CD14-positive monocyte (primary cell): ENCODE measurements at regions not wholly inside any gene's neighbourhood (a gene's known extent, or its start where the extent isn't known, plus 50 kb on each side); places are given as distances from the start of the nearest gene placed in this dataset.
A peak's percentile ranks its signal among the peaks of the same experiment; 100 is the strongest.

Source experiments
- DNase-seq, 3 donors: peaks; one replicate each; pipeline ENCODE4 v3.0.0-alpha.2; 2011 to 2022
- H2AFZ ChIP-seq: 2 replicates; pipeline ENCODE4 v1.6.0; 2012; ENCODE audit warnings: mild to moderate bottlenecking, low read depth, low read length, inconsistent platforms; ENCODE audit not compliant: insufficient read depth, poor library complexity, severe bottlenecking
- H3K27ac ChIP-seq, 2 donors: 1 replicate in 1 of 2; 2 replicates in 1 of 2; pipeline ENCODE4 v1.5.1; 2012 to 2013; ENCODE audit warnings: low read length in 2 of 2, control low read depth in 1 of 2, inconsistent platforms in 1 of 2, low read depth in 1 of 2, mild to moderate bottlenecking in 1 of 2
- H3K27me3 ChIP-seq, 2 donors: one replicate each; pipeline versions ENCODE4 v1.6.0 to v1.6.1; 2011 to 2013; ENCODE audit warnings: low read length in 2 of 2; ENCODE audit not compliant: control insufficient read depth in 2 of 2, insufficient read depth in 2 of 2
- H3K36me3 ChIP-seq, 2 donors: replicated peaks in 1 of 2; 1 replicate in 1 of 2; 2 replicates in 1 of 2; pipeline versions ENCODE4 v1.5.1 to v1.6.1; 2012 to 2013; ENCODE audit warnings: low read length in 2 of 2, control low read depth in 1 of 2, inconsistent platforms in 1 of 2, mild to moderate bottlenecking in 1 of 2; ENCODE audit not compliant: insufficient read depth in 2 of 2, control insufficient read depth in 1 of 2
- H3K4me1 ChIP-seq, 2 donors: 1 replicate in 1 of 2; 2 replicates in 1 of 2; pipeline versions ENCODE4 v1.5.1 to v1.6.1; 2012 to 2013; ENCODE audit warnings: low read length in 2 of 2, control low read depth in 1 of 2, inconsistent platforms in 1 of 2, mild to moderate bottlenecking in 1 of 2, moderate library complexity in 1 of 2; ENCODE audit not compliant: insufficient read depth in 2 of 2, control insufficient read depth in 1 of 2
- H3K4me2 ChIP-seq: replicated peaks from 2 replicates; pipeline ENCODE3; 2012; ENCODE audit warnings: low read length, moderate library complexity, mild to moderate bottlenecking; ENCODE audit not compliant: poor library complexity, severe bottlenecking; ENCODE audit errors: extremely low read depth
- H3K4me3 ChIP-seq, 3 experiments: fragments of 200-600 bp in 1 of 3; sonication (generic) in 1 of 3; replicated peaks in 1 of 3; 1 replicate in 2 of 3; 2 replicates in 1 of 3; pipeline ENCODE4 v1.5.1; 2011 to 2013; ENCODE audit warnings: low read length in 3 of 3, mild to moderate bottlenecking in 3 of 3, control low read depth in 2 of 3, low read depth in 2 of 3, inconsistent platforms in 1 of 3, moderate library complexity in 1 of 3
- H3K79me2 ChIP-seq: 2 replicates; pipeline ENCODE4 v1.6.0; 2012; ENCODE audit warnings: mild to moderate bottlenecking, control low read depth, inconsistent platforms, low read length, moderate library complexity; ENCODE audit not compliant: insufficient read depth
- H3K9ac ChIP-seq: 2 replicates; pipeline ENCODE4 v1.6.0; 2017; ENCODE audit warnings: low read length, mild to moderate bottlenecking; ENCODE audit not compliant: insufficient read depth, poor library complexity, severe bottlenecking
- H3K9me3 ChIP-seq, 2 donors: replicated peaks in 1 of 2; 1 replicate in 1 of 2; 2 replicates in 1 of 2; pipeline versions ENCODE4 v1.5.1 to v1.6.1; 2012 to 2013; ENCODE audit warnings: low read length in 2 of 2, control low read depth in 1 of 2; ENCODE audit not compliant: control insufficient read depth in 1 of 2, insufficient read depth in 1 of 2
- H4K20me1 ChIP-seq: 2 replicates; pipeline ENCODE4 v1.6.0; 2012; ENCODE audit warnings: mild to moderate bottlenecking, low read length, control low read depth, moderate library complexity; ENCODE audit not compliant: insufficient read depth
- H3K27ac Mint-ChIP-seq, 7 donors: one replicate each; pipeline ENCODE4 v1.8.0; 2020; ENCODE audit warnings: mild to moderate bottlenecking in 7 of 7, mixed read lengths in 7 of 7, moderate library complexity in 6 of 7, inconsistent platforms in 2 of 7
- H3K27me3 Mint-ChIP-seq, 3 donors: one replicate each; pipeline ENCODE4 v1.8.0; 2021 to 2022; ENCODE audit warnings: low read depth in 3 of 3, mild to moderate bottlenecking in 3 of 3, mixed read lengths in 3 of 3, moderate library complexity in 3 of 3, inconsistent platforms in 1 of 3
- H3K36me3 Mint-ChIP-seq, 2 donors: one replicate each; pipeline ENCODE4 v1.8.0; 2020; ENCODE audit warnings: mixed read lengths in 2 of 2, inconsistent platforms in 1 of 2, mild to moderate bottlenecking in 1 of 2
- H3K4me1 Mint-ChIP-seq: one replicate; pipeline ENCODE4 v1.8.0; 2020; ENCODE audit warnings: mild to moderate bottlenecking, mixed read lengths
- H3K4me3 Mint-ChIP-seq, 2 donors: one replicate each; pipeline ENCODE4 v1.8.0; 2020; ENCODE audit warnings: mild to moderate bottlenecking in 2 of 2, mixed read lengths in 2 of 2, moderate library complexity in 1 of 2
- H3K9me3 Mint-ChIP-seq, 7 donors: one replicate each; pipeline ENCODE4 v1.8.0; 2020 to 2022; ENCODE audit warnings: mixed read lengths in 7 of 7, mild to moderate bottlenecking in 6 of 7, moderate library complexity in 6 of 7, inconsistent platforms in 2 of 7
- WGBS: methylation state at CpG from one replicate; pipeline ENCODE4 v1.1.5; 2013; ENCODE audit warnings: missing lambda C conversion rate; ENCODE audit not compliant: insufficient coverage; 5-methylcytosine and 5-hydroxymethylcytosine counted together
- intact Hi-C, 2 donors: fragments of 100-400 bp; cut with micrococcal nuclease; formaldehyde crosslinking; loops; one replicate each; pipeline versions ENCODE4 v1.15.0 to v1.15.1; 2023
- TF ChIP-seq, protein P1 (sequence below): fragments of 200-600 bp; IDR thresholded peaks from one replicate; pipeline ENCODE4 v1.8.0; 2022; ENCODE audit warnings: antibody characterized with exemption, mild to moderate bottlenecking

DNA sequence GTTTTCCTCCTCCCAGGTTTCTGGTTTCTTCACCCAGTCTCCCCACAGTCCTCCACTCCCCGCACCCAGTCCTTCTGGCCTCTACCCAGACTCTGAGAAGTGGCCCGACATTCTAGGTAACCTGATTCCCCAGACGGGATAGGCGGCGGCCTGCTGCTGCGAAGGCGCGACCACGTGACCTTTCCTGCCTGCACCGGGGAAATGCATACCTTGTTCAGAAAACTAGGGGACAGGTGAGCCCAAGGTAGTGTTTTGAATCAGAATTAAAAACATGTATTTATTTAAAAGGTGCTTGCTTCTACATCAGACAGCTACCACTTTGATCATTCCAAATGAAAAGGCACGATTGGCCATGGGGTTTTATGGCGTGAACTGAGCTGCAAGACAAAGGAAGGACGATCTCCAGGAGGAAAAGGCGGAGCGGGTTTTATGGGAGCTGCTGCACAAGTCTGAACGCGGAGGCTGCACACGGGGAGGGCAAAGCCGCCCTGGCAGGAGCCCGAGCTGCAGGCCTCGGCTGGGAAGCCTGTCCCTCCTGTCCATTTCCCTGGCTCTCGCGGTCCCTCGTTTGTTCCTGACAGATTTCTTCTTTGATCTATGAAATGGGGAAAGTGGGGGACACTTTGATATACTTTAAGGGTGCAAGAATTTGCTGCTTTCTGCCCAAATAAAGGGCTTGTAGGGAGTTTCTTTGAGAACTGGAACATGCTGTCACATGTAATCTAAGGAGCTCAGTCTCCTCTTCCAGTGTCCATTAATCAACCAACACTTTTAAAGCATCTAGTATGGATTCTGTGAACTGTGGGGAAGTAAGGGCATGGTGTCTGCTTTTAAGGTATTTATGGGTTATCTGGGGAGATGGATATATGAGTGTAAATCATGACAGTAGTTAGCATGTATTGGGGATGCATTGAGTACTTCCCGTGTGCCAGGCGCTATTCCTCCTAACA is 150.9 kb downstream of the SPRY1 start:
- Mint-ChIP-seq H3K36me3 (no peaks in the 10 kb centered on the region), H3K9me3 (peaks cover 6 to 13% (median 10%) of the 10 kb centered on the region in 7 donors), H3K27me3 (peaks cover 0 to 6% (median 1%) of the 10 kb centered on the region in 3 donors), H3K4me3 (no peak overlapping the region), H3K4me1 (no peaks in the 10 kb centered on the region), H3K27ac (no peak overlapping the region)
- Histone ChIP-seq H3K4me3 (no peak overlapping the region), H3K79me2 (no peaks in the 10 kb centered on the region), H3K4me1 (no peaks in the 10 kb centered on the region), H3K4me2 (no peak overlapping the region), H3K9ac (no peak overlapping the region), H3K9me3 (peaks cover 5% of the 10 kb centered on the region in 2 donors), H3K27ac (no peak overlapping the region), H2AFZ (no peak overlapping the region), H3K27me3 (no peaks in the 10 kb centered on the region), H4K20me1 (no peaks in the 10 kb centered on the region), H3K36me3 (no peaks in the 10 kb centered on the region)
- no peak for DNase-seq
- WGBS = 97% methylated on average over 11 of the region's 26 CpGs
- TF ChIP-seq, protein P1, sequence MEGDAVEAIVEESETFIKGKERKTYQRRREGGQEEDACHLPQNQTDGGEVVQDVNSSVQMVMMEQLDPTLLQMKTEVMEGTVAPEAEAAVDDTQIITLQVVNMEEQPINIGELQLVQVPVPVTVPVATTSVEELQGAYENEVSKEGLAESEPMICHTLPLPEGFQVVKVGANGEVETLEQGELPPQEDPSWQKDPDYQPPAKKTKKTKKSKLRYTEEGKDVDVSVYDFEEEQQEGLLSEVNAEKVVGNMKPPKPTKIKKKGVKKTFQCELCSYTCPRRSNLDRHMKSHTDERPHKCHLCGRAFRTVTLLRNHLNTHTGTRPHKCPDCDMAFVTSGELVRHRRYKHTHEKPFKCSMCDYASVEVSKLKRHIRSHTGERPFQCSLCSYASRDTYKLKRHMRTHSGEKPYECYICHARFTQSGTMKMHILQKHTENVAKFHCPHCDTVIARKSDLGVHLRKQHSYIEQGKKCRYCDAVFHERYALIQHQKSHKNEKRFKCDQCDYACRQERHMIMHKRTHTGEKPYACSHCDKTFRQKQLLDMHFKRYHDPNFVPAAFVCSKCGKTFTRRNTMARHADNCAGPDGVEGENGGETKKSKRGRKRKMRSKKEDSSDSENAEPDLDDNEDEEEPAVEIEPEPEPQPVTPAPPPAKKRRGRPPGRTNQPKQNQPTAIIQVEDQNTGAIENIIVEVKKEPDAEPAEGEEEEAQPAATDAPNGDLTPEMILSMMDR = no peak
- intact Hi-C loops = no loop called here

DNA sequence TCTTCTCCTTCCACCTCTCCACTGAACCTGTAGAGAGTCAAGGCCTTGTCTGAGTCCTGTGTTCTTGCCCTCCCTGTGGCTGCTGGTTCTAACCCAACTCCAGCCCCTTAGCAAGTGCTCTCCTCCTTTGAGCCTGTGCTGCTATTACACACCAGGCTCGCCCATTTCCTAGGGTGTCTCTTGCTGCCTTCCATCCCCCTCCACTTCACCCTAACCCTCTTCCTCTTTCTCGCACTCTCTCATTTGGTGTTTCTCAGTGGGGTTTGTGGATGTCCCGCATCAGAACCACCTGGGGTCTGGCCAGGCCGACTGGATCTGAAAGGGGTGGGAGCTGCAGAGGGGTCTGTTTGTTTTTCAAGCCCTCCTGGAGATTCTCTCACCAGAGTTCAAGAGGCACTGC is 156.7 kb downstream of the SPRY1 start:
- WGBS = no CpG with 5 or more reads among the region's 4 CpGs
- H3K4me3 ChIP-seq = no peak overlapping the region
- H3K79me2 ChIP-seq = no peaks in the 10 kb centered on the region
- Mint-ChIP-seq H3K36me3 (no peaks in the 10 kb centered on the region), H3K27me3 (peaks cover 0 to 5% (median 0%) of the 10 kb centered on the region in 3 donors), H3K9me3 (peaks cover 6 to 13% (median 10%) of the 10 kb centered on the region in 7 donors), H3K4me3 (peak overlapping the region in 1 of 2 donors; percentile 47), H3K27ac (peak overlapping the region in 3 of 7 donors; percentile 48 to 72 (median 71)), H3K4me1 (peaks cover 40% of the 10 kb centered on the region)
- H3K27ac ChIP-seq = no peak overlapping the region
- H3K4me1 ChIP-seq = peaks cover 25 to 27% of the 10 kb centered on the region in 2 donors
- no peak overlapping the region for H2AFZ ChIP-seq
- no peaks in the 10 kb centered on the region for H3K36me3 ChIP-seq
- H3K4me2 ChIP-seq = peak overlapping the region; percentile 26
- H4K20me1 ChIP-seq = no peaks in the 10 kb centered on the region
- DNase-seq = peak in 2 of 3 donors; percentile 14 to 21
- intact Hi-C loops = loop anchor here in 1 of 2 donors (10.0 kb wide), 1 partner anchor 48 kb away; no protein-coding TSS in a partner anchor
- no peak overlapping the region for H3K9ac ChIP-seq
- TF ChIP-seq, protein P1 = no peak
- no peaks in the 10 kb centered on the region for H3K27me3 ChIP-seq
- peaks cover 5% of the 10 kb centered on the region in 2 donors for H3K9me3 ChIP-seq
